ENCODE measurements at regions not wholly inside any gene's neighbourhood (a gene's known extent, or its start where the extent isn't known, plus 50 kb on each side); places are given as distances from the start of the nearest gene placed in this dataset.

DNA sequence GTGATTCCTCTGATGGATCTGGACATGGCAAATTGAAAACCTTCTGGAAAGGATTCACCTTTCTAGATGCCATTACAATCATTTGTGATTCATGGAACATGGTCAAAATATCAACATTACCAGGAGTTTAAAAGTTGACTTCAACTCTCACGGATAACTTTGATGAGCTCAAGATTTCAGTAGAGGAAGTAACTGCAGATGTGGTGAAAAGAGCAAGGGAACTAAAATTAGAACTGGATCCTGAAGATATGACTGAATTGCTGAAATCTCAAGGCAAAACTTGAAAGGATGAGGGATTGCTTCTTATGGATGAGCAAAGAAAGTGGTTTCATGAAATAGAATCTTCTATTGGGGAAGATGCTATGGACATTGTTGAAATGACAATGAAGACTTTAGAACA lies 293.6 kb downstream of the ARHGAP12 start:
- ATAC-seq (replicated peaks) (no peak), DNase-seq (no peak)
- Mint-ChIP-seq H3K4me1 (ENCODE audit: low read depth in 2 of 2) (no peaks in the 10 kb centered on the region), H3K27ac (no peak overlapping the region), H3K9me3 (peaks cover 0 to 2% of the 10 kb centered on the region in 2 donors), H3K36me3 (ENCODE audit: insufficient read depth) (no peaks in the 10 kb centered on the region), H3K27me3 (peaks cover 24 to 26% of the 10 kb centered on the region in 2 donors), H3K4me3 (no peak overlapping the region)

DNA sequence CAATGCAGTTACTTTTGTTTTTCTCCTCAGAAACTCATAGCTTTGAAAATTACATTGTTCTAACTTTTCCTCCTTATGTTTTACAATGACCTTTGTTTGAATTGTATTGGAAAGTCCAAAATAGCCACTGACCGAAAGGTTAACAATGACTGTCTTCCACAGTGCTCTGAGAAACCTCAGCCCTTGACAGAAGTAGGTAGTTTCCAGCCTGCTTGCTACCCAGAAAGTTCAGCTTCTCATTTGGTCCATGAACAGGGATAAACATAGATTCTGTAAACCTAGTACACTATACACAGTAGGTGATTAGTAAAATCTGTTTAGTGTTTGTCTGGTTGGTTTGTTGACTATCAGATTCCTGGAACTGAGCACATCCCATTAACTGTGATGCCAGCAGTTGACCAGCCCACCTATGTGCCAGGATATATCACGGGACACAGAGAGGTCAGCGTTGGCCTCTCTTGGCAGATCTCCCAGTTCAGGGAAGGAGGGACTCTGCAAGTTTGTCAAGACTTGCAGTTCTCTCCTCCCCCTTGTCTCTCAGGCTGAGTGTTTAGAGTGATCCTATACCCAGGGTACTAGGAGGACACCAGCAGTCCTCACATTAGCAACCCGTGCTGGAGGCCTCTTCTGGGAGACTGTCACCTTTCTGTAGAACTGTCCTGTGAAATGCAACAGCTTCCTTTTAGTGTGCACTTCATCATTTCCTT lies 297.6 kb downstream of the ARHGAP12 start:
- ATAC-seq (replicated peaks) (no peak), DNase-seq (no peak)
- H3K27me3 Mint-ChIP-seq = peaks cover 26 to 40% of the 10 kb centered on the region in 2 donors
- H3K4me1 Mint-ChIP-seq (ENCODE audit: low read depth in 2 of 2) = no peaks in the 10 kb centered on the region
- no peak overlapping the region for H3K4me3 Mint-ChIP-seq
- H3K27ac Mint-ChIP-seq = no peak overlapping the region
- no peaks in the 10 kb centered on the region for H3K36me3 Mint-ChIP-seq (ENCODE audit: insufficient read depth)
- H3K9me3 Mint-ChIP-seq = peaks cover 4 to 6% of the 10 kb centered on the region in 2 donors

DNA sequence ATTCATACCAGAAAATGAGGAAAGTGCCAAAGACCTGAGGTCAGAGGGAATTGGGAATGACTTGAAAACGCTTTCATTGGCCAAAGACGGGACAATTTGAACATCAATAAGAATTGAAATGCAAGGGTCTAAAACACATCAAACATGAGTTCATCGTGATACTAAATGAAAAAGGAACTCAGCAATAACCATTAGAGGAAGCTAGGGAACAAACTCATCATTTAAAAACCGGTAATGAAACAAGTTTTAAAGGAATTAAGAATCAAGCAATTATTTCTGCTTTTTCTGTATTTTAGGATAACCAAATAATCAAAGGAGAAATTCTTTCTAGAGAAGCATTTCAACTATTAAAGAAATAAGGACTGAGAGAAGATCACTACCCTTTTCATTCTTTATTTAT lies 303.1 kb downstream of the ARHGAP12 start:
- Mint-ChIP-seq H3K4me1 (ENCODE audit: low read depth in 2 of 2) (no peaks in the 10 kb centered on the region), H3K4me3 (no peak overlapping the region), H3K27me3 (peaks cover 4 to 36% of the 10 kb centered on the region in 2 donors), H3K27ac (no peak overlapping the region), H3K9me3 (peaks cover 5 to 6% of the 10 kb centered on the region in 2 donors), H3K36me3 (ENCODE audit: insufficient read depth) (no peaks in the 10 kb centered on the region)
- ATAC-seq (replicated peaks) (no peak), DNase-seq (no peak)

DNA sequence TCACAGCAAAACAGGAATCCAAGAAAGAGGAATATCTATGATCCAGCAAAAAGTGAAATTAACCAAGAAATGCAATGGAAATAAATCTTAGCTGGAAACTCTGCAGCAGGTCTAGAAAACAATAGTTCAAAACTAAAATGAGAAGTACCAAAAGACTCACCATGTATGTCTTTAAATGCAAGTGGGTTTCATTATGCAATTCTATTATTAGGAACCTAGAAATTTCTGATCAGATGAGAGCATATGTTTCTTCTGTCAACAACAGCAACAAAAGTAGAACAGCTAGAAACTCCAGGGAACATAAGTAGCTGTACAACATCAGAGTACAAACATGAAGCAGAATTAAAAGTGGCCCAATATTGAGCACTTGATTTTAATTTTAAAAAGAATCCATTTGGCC lies 304.0 kb downstream of the ARHGAP12 start:
- peaks cover 5 to 6% of the 10 kb centered on the region in 2 donors for H3K9me3 Mint-ChIP-seq
- no peaks in the 10 kb centered on the region for H3K36me3 Mint-ChIP-seq (ENCODE audit: insufficient read depth)
- DNase-seq (no peak), ATAC-seq (replicated peaks) (no peak)
- H3K27me3 Mint-ChIP-seq = peaks cover 12 to 34% of the 10 kb centered on the region in 2 donors
- no peaks in the 10 kb centered on the region for H3K4me1 Mint-ChIP-seq (ENCODE audit: low read depth in 2 of 2)
- H3K4me3 Mint-ChIP-seq = no peak overlapping the region
- no peak overlapping the region for H3K27ac Mint-ChIP-seq

DNA sequence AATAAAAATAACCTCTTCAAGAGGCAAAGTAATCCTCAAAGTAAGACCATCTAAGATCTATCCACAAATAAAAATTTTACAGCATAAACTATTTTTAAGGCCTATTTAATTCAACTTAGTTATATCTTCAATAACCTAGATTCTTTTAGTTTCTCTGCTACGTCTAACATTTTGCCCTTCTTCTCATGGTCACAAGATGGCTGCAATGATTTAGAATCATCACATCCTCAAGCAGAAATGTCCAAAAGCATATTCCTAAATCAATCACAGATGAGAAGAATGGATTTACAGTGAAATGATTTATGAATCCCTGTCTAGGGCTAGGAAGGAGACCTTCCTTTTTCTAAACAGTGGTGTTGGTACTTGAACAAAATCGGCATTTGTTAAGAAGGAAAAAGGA lies 304.7 kb downstream of the ARHGAP12 start:
- H3K4me3 Mint-ChIP-seq = no peak overlapping the region
- ATAC-seq (replicated peaks) = no peak
- no peak for DNase-seq
- no peaks in the 10 kb centered on the region for H3K4me1 Mint-ChIP-seq (ENCODE audit: low read depth in 2 of 2)
- no peaks in the 10 kb centered on the region for H3K36me3 Mint-ChIP-seq (ENCODE audit: insufficient read depth)
- H3K27ac Mint-ChIP-seq = no peak overlapping the region
- peaks cover 5 to 6% of the 10 kb centered on the region in 2 donors for H3K9me3 Mint-ChIP-seq
- peaks cover 19 to 33% of the 10 kb centered on the region in 2 donors for H3K27me3 Mint-ChIP-seq

DNA sequence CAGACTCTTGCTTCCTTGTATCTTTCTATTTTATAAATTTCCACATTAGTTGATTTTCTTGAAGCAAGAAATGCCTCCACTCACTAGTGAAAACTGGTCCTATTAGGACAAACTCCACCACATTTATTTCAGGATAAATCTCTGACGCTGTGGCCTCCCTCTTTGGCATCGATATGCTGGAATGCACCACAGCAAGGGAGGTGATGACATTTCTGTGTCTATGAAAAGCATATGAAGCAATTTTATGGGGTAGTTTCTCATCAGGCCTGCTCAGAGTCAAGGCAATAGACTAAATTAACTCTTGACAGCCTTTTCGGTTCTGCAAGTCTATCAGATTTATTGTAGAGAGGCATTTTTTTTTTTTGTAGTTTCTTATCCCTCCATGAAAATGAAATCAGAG lies 304.4 kb downstream of the ZEB1 start:
- peaks cover 24 to 31% of the 10 kb centered on the region in 2 donors for H3K27me3 Mint-ChIP-seq
- H3K9me3 Mint-ChIP-seq = peaks cover 5 to 6% of the 10 kb centered on the region in 2 donors
- ATAC-seq (replicated peaks) (no peak), DNase-seq (no peak)
- H3K27ac Mint-ChIP-seq = no peak overlapping the region
- no peaks in the 10 kb centered on the region for H3K4me1 Mint-ChIP-seq (ENCODE audit: low read depth in 2 of 2)
- no peaks in the 10 kb centered on the region for H3K36me3 Mint-ChIP-seq (ENCODE audit: insufficient read depth)
- no peak overlapping the region for H3K4me3 Mint-ChIP-seq

DNA sequence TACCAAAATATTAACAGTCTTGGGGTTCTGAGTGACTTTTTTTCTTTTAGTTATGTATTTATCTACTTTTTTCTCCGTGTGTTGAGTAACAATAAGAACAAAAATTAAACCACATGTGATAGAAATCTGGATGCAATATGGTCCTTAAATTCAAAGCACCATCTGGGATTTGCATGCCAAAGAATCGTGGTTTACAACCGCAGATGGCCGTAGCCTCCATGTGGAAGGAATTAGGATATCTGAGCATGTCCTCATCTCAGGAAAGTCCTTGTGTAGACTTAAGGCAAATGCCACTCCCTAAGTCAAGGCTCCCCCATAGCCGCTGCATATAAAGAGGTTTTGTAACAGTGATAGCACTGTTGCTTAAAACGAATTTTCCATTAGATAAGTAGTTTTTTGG lies 304.0 kb downstream of the ZEB1 start:
- no peak overlapping the region for H3K4me3 Mint-ChIP-seq
- H3K9me3 Mint-ChIP-seq = peaks cover 5 to 6% of the 10 kb centered on the region in 2 donors
- no peaks in the 10 kb centered on the region for H3K36me3 Mint-ChIP-seq (ENCODE audit: insufficient read depth)
- no peak for ATAC-seq (replicated peaks)
- H3K27me3 Mint-ChIP-seq = peaks cover 29 to 33% of the 10 kb centered on the region in 2 donors
- no peaks in the 10 kb centered on the region for H3K4me1 Mint-ChIP-seq (ENCODE audit: low read depth in 2 of 2)
- no peak overlapping the region for H3K27ac Mint-ChIP-seq
- no peak for DNase-seq

DNA sequence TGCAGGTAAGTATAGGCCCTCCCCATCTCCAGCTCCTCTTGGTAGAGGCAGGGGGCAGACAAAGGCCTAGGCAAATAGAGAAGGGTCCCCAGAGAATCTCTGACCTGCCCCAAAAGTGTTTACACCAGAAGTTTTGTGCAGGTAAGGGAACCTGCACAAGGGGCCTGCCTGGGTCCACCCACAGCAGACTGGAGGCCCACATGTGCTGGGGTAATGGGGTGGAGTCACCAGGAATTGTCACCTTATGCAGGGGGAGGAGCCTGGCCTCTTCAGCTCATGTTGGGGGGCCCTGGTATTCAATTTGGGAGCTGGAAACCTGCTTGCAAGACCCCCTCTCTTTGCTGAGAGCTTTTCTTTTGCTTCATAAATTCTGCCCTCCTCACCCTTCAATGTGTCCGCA lies 302.7 kb downstream of the ZEB1 start:
- peaks cover 36 to 40% of the 10 kb centered on the region in 2 donors for H3K27me3 Mint-ChIP-seq
- DNase-seq (no peak), ATAC-seq (replicated peaks) (no peak)
- H3K9me3 Mint-ChIP-seq = peaks cover 5 to 6% of the 10 kb centered on the region in 2 donors
- H3K4me1 Mint-ChIP-seq (ENCODE audit: low read depth in 2 of 2) = no peaks in the 10 kb centered on the region
- H3K4me3 Mint-ChIP-seq = no peak overlapping the region
- H3K27ac Mint-ChIP-seq = no peak overlapping the region
- no peaks in the 10 kb centered on the region for H3K36me3 Mint-ChIP-seq (ENCODE audit: insufficient read depth)

DNA sequence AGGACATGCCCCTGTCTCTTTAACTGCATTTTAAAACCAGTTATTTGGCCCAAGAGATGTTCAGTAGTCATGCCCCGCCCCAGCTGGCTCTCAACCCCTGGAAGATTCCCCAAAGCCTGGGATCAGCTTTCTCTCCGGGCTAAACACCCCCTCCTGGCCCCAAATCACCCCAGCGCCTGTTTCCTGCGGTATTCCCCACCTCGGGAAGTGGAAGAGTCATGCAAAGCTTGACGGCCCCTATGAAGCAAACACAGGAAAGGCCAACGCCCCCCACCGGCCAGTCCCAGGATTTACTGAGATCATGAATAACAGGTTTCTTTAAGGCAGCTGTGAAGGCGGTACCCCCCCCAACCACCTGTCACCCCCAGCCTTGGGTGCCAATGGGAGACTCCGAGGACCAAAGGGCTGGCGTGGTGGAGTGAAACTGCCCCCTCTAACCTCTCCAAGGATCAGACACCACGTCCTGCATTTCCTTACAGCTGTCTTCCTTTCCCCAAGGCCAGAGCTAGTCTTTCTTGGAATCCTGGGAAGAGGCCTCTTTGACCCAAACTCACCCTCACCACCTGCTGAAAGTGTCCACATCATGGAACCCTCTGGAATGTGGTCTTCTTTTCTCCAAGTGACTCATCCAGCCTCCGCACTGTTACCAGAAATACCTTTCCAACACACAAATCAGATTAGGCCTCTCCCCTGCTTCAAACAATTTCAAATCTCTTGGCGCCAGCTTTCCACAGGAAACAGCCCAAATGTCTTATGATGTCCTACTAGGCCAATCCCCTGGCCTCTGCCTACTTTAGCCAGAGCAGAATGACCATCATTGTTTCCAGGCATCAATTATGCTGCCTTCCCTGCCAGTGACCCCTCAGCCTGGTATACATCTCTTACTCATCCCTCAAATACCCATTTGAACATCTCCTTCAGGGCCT lies 301.5 kb downstream of the ZEB1 start:
- no peaks in the 10 kb centered on the region for H3K9me3 Mint-ChIP-seq
- ATAC-seq (replicated peaks) (no peak), DNase-seq (no peak)
- H3K27ac Mint-ChIP-seq = no peak overlapping the region
- H3K27me3 Mint-ChIP-seq = peaks cover 36 to 40% of the 10 kb centered on the region in 2 donors
- H3K36me3 Mint-ChIP-seq (ENCODE audit: insufficient read depth) = no peaks in the 10 kb centered on the region
- no peaks in the 10 kb centered on the region for H3K4me1 Mint-ChIP-seq (ENCODE audit: low read depth in 2 of 2)
- no peak overlapping the region for H3K4me3 Mint-ChIP-seq

DNA sequence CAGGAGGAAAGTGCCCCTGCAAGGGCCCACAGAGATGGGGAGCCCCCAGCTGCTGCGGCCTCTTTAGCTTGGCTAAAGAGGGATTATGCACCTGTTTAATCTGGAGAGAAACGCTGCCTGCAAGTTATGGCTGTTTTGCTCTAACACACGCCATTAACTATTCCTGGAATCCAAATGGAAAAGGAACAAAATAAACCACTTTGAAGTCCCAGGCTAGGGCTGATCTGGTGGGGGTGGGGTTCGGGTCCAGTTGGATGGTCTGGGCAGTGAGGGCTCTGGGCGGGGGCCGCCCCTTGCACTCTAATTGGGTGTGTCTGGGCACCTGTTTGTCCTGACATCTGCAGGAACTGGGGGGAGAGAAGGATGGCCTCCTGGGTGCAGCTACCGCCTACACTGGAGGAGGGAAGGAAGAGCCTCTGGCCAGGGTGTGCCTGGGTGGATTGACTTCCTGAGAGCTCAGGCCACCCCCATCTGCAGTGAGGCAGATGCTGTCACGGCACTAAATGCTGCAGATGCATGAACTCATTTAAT lies 300.6 kb downstream of the ZEB1 start:
- ATAC-seq (replicated peaks) = no peak
- Mint-ChIP-seq H3K9me3 (no peaks in the 10 kb centered on the region), H3K4me3 (no peak overlapping the region), H3K36me3 (ENCODE audit: insufficient read depth) (no peaks in the 10 kb centered on the region), H3K4me1 (ENCODE audit: low read depth in 2 of 2) (no peaks in the 10 kb centered on the region), H3K27me3 (peaks cover 43 to 49% of the 10 kb centered on the region in 2 donors), H3K27ac (no peak overlapping the region)
- DNase-seq = no peak

DNA sequence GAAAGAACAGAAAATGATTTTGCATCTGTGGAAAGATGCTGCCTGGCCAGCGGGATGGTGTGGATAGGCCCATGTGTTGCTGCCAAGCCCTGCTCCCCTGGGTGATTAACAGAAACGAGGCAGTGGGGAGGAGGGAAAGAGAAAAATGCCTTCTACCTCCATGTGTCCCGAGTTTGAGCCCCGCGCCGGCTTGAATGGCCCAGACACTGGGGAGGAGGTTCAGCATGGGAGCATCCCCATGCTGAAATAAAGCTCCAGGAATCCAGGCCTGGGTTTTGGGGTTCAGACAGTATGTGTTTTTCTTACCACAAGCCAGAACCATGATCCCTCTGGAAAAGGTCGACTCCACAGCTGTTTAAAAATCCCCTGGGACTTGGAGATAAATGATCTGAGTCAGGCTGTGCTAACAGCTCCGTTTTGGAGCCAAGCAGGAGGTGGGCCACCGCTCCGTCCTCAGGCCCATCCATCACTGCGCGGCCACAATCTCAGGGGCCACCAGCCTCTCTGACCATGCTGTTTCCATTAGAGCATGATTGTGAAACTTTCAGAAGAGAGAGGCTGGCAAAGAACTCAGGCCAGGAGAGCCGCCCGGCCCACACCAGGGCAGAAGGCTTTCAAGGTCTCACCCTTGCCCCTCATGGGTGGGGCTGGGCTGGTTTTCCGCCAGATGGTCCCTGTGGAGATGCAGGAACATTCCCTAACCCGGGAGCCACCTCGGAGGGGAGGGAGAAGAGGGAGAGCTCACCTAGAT lies 299.7 kb downstream of the ZEB1 start:
- DNase-seq (no peak), ATAC-seq (replicated peaks) (no peak)
- Mint-ChIP-seq H3K27ac (no peak overlapping the region), H3K9me3 (no peaks in the 10 kb centered on the region), H3K27me3 (peaks cover 42 to 57% of the 10 kb centered on the region in 2 donors), H3K4me3 (no peak overlapping the region), H3K4me1 (ENCODE audit: low read depth in 2 of 2) (no peaks in the 10 kb centered on the region), H3K36me3 (ENCODE audit: insufficient read depth) (no peaks in the 10 kb centered on the region)

DNA sequence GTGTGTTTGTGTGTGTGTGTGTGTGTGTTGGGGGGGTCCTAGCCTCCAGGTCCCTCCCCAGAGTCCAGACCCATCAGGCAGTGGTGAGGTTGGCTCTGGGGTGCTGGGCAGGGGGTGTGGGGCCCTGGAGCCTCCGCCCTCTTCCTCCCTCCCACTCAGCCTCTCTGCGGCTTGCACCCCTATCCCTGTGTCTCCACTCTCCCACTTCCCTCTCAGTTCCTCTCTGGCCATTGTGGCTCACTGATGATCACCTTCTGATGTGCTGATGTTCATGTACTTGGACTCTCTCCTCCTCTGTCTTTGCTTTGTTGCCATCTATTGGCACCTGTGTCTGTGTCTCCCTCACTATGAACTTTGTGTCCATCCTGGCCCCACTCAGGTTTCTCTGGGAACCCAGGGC lies 298.7 kb downstream of the ZEB1 start:
- no peaks in the 10 kb centered on the region for H3K36me3 Mint-ChIP-seq (ENCODE audit: insufficient read depth)
- H3K9me3 Mint-ChIP-seq = no peaks in the 10 kb centered on the region
- no peak for DNase-seq
- H3K4me3 Mint-ChIP-seq = no peak overlapping the region
- H3K4me1 Mint-ChIP-seq (ENCODE audit: low read depth in 2 of 2) = no peaks in the 10 kb centered on the region
- no peak for ATAC-seq (replicated peaks)
- H3K27ac Mint-ChIP-seq = no peak overlapping the region
- peaks cover 48 to 67% of the 10 kb centered on the region in 2 donors for H3K27me3 Mint-ChIP-seq

DNA sequence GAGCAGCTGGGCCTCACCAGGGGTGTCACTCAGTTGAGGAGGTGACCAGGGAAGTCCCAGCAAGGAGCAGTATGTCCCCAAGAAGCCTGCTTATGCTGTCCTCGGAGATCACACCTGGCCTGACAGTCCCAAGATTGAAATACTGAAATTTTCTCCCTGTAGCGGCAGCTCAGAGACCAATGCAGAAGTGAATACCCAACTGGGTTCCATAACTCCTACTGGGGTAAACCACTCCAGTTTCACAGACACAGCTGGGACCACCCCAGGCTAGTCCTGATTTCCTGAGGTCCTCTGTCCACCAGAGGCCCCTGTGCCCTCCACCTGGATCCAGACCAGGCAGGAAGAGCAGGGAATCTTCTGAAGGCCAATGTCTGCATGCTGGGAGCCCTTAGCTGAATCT lies 298.1 kb downstream of the ZEB1 start:
- Mint-ChIP-seq H3K4me3 (no peak overlapping the region), H3K9me3 (no peaks in the 10 kb centered on the region), H3K36me3 (ENCODE audit: insufficient read depth) (no peaks in the 10 kb centered on the region), H3K27ac (no peak overlapping the region), H3K4me1 (ENCODE audit: low read depth in 2 of 2) (no peaks in the 10 kb centered on the region), H3K27me3 (peaks cover 49 to 73% of the 10 kb centered on the region in 2 donors)
- DNase-seq (no peak), ATAC-seq (replicated peaks) (no peak)
